ENCODE measurements at regions not wholly inside any gene's neighbourhood (a gene's known extent, or its start where the extent isn't known, plus 50 kb on each side); places are given as distances from the start of the nearest gene placed in this dataset.

DNA sequence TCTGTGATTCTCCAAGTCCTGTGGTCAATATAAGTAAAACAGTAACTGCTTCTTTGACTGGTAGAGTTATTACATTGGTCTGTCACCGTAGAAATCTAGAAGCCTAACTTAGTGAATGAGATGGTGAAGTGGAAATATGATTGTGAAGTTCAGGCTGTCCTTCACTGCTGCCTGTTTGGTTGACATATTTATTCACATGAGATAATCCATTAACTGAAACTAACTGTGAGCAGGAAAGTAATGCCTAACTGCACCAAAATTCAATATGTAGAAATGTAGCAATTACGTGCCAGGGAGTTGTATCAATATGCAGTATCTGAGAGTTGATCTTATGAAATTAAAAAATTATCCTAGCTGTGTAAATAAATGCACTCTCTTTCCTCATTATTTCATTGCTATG is 147.7 kb upstream of the APCDD1 start:
- no peak overlapping the region for H2BK5ac ChIP-seq (ENCODE audit: low read depth, low read length, poor library complexity, severe bottlenecking)
- peaks cover 7% of the 10 kb centered on the region; the same call in 1 of the 2 replicates for H3K27me3 ChIP-seq (ENCODE audit: control insufficient read depth, insufficient read depth, low read length)
- no peak overlapping the region for H3K4me2 ChIP-seq (ENCODE audit: low read depth, low read length)
- H2BK20ac ChIP-seq (ENCODE audit: low read depth, low read length), result no peak overlapping the region
- ChIA-PET CTCF (interaction anchor here (0.6 kb wide), 1 partner anchor 416 kb away, joined by 3 read pairs; no protein-coding TSS in a partner anchor), POLR2A (ENCODE audit: unreplicated experiment) (no interaction called here)
- H3K4me1 ChIP-seq (ENCODE audit: control insufficient read depth, insufficient read depth, low read length), result peaks cover 2% of the 10 kb centered on the region; the same call in 1 of the 2 replicates
- H3K18ac ChIP-seq (ENCODE audit: low read depth, low read length), result no peak overlapping the region
- no peak overlapping the region for H3K9ac ChIP-seq (ENCODE audit: low read depth, low read length)
- no peak overlapping the region for H4K91ac ChIP-seq (ENCODE audit: insufficient read depth, low read depth, low read length)
- H3K56ac ChIP-seq (ENCODE audit: extremely low read depth, insufficient read depth, low read length), result no peak overlapping the region
- no peak overlapping the region for H2AFZ ChIP-seq (replicated peaks; ENCODE audit: low read length, poor library complexity)
- no peak overlapping the region for H2BK120ac ChIP-seq (ENCODE audit: low read depth, low read length)
- no peaks in the 10 kb centered on the region for H3K36me3 ChIP-seq (ENCODE audit: control insufficient read depth, insufficient read depth, low read length)
- no peak overlapping the region for H2BK15ac ChIP-seq (ENCODE audit: low read depth, low read length)
- H3K23ac ChIP-seq (ENCODE audit: low read depth, low read length), result no peak overlapping the region
- H4K20me1 ChIP-seq (ENCODE audit: insufficient read depth, low read length), result no peaks in the 10 kb centered on the region
- H3K27ac ChIP-seq (ENCODE audit: insufficient read depth, low read length), result no peak overlapping the region
- H2AK5ac ChIP-seq (ENCODE audit: low read depth, low read length), result no peak overlapping the region
- H3K4me3 ChIP-seq (ENCODE audit: insufficient read depth, low read depth, low read length), result no peak overlapping the region
- no peak overlapping the region for H2AK9ac ChIP-seq (replicated peaks; ENCODE audit: low read depth, low read length, poor library complexity)
- H4K5ac ChIP-seq (ENCODE audit: low read depth, low read length), result no peak overlapping the region
- H3K9me1 ChIP-seq (ENCODE audit: insufficient read depth, low read length), result no peaks in the 10 kb centered on the region
- no peak overlapping the region for H3K14ac ChIP-seq (replicated peaks; ENCODE audit: low read depth, low read length)
- no peak overlapping the region for H3K4ac ChIP-seq (ENCODE audit: low read depth, low read length)
- no peak overlapping the region for H4K8ac ChIP-seq (ENCODE audit: low read depth in 2 of 2, low read length in 2 of 2)
- BruUV-seq (replicated peaks), result no TSS peak
- no peak for DNase-seq
- in situ Hi-C loops (cut with MboI; ENCODE audit: low sequenced_read_pairs) (no loop called here), dilution Hi-C loops (cut with HindIII; ENCODE audit: low sequenced_read_pairs, unreplicated experiment) (no loop called here), intact Hi-C loops (cut with micrococcal nuclease) (no loop called here)
- ATAC-seq (ENCODE audit: low read depth), result no peak
- TF ChIP-seq RFX5 (IDR thresholded peaks at IDR 0.05; ENCODE audit: low read depth, low read length) (no peak), SMC3 (IDR thresholded peaks at IDR 0.05; ENCODE audit: low read depth, low read length) (no peak), RAD21 (IDR thresholded peaks at IDR 0.05; ENCODE audit: low read length) (no peak)
- TF ChIP-seq, protein P1, sequence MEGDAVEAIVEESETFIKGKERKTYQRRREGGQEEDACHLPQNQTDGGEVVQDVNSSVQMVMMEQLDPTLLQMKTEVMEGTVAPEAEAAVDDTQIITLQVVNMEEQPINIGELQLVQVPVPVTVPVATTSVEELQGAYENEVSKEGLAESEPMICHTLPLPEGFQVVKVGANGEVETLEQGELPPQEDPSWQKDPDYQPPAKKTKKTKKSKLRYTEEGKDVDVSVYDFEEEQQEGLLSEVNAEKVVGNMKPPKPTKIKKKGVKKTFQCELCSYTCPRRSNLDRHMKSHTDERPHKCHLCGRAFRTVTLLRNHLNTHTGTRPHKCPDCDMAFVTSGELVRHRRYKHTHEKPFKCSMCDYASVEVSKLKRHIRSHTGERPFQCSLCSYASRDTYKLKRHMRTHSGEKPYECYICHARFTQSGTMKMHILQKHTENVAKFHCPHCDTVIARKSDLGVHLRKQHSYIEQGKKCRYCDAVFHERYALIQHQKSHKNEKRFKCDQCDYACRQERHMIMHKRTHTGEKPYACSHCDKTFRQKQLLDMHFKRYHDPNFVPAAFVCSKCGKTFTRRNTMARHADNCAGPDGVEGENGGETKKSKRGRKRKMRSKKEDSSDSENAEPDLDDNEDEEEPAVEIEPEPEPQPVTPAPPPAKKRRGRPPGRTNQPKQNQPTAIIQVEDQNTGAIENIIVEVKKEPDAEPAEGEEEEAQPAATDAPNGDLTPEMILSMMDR (conservative IDR thresholded peaks at IDR 0.05; ENCODE audit: low read depth, low read length), result no peak
- TF ChIP-seq, protein P2, sequence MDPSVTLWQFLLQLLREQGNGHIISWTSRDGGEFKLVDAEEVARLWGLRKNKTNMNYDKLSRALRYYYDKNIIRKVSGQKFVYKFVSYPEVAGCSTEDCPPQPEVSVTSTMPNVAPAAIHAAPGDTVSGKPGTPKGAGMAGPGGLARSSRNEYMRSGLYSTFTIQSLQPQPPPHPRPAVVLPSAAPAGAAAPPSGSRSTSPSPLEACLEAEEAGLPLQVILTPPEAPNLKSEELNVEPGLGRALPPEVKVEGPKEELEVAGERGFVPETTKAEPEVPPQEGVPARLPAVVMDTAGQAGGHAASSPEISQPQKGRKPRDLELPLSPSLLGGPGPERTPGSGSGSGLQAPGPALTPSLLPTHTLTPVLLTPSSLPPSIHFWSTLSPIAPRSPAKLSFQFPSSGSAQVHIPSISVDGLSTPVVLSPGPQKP (IDR thresholded peaks at IDR 0.05; ENCODE audit: borderline replicate concordance, low read depth, low read length), result no peak
- H3K9me3 ChIP-seq (ENCODE audit: control insufficient read depth, insufficient read depth, low read length), result no peaks in the 10 kb centered on the region
- no peaks in the 10 kb centered on the region for H3K79me1 ChIP-seq (ENCODE audit: low read depth in 1 of 2, low read length in 2 of 2)
- no CpG with 5 or more reads among the region's 2 CpGs for WGBS, 2 experiments (ENCODE audit: extremely low coverage in 2 of 2, insufficient read length in 1 of 2)

Data from IMR-90 (cell line).